GM12865 (cell line): ENCODE measurements at regions not wholly inside any gene's neighbourhood (a gene's known extent, or its start where the extent isn't known, plus 50 kb on each side); places are given as distances from the start of the nearest gene placed in this dataset.

ENCODE experiments used
- DNase-seq: peaks from one replicate; pipeline ENCODE4 v3.0.0; 2010; ENCODE audit warnings: low read depth
- H3K4me3 ChIP-seq: 2 replicates; pipeline ENCODE4 v1.5.1; 2011; ENCODE audit warnings: mild to moderate bottlenecking, low read depth, low read length, control low read depth
- TF ChIP-seq, protein P1 (sequence below): IDR thresholded peaks from 2 replicates; pipeline ENCODE4 v1.5.1; 2011; ENCODE audit warnings: low read length, control low read depth, low read depth, inconsistent platforms; ENCODE audit not compliant: insufficient read depth; ENCODE audit errors: missing control alignments

DNA sequence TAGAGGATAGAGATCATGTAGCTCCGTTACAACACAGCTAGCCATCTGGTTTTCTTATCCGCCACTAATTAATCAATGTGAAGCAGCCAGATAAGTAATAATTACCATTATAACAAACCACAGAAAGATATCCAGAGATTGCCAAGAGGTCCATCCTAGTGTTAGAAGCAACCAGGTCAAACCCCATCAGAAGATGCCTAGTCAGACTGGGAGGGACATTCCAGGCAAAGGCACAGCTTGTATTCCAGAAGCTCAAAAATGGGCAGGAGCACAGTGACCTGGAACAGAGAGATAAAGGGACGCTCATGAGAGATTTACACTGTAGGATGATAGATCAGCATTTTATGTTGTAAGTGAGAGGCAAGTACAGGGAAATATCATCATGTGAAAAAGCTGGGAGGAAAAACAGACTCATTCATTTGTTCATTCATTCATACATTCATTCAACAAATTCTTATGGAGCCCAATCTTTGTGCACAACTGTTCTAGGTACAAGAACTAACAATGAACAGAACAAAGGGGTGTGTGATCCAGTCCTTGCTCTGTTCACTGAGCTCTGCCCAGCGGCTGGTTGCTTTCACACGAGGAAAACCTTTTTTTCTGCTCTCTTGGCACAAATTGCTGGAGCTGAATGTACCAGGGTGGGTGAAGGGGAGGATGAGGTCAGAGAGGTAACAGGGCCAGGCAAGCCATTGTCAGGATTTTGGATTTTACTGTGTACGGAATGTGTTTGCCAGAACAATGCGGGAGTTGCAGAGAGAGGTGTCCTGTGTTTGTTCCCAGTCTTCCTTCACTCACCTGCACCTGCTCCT, 240.8 kb upstream of the FGGY start:
- DNase-seq: no peak
- TF ChIP-seq, protein P1, sequence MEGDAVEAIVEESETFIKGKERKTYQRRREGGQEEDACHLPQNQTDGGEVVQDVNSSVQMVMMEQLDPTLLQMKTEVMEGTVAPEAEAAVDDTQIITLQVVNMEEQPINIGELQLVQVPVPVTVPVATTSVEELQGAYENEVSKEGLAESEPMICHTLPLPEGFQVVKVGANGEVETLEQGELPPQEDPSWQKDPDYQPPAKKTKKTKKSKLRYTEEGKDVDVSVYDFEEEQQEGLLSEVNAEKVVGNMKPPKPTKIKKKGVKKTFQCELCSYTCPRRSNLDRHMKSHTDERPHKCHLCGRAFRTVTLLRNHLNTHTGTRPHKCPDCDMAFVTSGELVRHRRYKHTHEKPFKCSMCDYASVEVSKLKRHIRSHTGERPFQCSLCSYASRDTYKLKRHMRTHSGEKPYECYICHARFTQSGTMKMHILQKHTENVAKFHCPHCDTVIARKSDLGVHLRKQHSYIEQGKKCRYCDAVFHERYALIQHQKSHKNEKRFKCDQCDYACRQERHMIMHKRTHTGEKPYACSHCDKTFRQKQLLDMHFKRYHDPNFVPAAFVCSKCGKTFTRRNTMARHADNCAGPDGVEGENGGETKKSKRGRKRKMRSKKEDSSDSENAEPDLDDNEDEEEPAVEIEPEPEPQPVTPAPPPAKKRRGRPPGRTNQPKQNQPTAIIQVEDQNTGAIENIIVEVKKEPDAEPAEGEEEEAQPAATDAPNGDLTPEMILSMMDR: no peak
- H3K4me3 ChIP-seq: no peak overlapping the region

DNA sequence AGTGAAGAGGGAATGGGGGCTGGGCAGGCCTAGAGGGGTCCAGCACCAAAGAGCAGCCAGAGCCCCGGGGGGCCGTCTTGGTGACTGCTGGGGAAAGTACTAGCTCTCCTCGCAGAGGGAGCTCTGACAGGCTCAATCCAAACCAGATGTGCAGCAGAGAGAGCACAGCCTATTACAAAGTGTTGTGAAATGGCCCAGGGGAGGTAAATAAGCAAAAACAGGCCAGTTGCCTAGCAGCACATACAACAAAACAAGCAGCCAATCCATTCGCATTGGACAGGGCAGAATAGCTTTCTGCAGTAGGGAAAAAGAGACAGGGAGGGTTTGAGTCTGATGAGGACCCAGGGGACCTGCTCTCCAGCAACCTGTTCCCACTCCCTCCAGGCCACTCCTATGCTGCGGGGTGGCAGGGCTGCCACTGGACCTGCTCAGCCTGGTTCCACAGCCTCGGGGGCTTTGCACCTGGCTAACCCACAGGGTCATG, 239.6 kb upstream of the FGGY start:
- peak; percentile 18 for DNase-seq

DNA sequence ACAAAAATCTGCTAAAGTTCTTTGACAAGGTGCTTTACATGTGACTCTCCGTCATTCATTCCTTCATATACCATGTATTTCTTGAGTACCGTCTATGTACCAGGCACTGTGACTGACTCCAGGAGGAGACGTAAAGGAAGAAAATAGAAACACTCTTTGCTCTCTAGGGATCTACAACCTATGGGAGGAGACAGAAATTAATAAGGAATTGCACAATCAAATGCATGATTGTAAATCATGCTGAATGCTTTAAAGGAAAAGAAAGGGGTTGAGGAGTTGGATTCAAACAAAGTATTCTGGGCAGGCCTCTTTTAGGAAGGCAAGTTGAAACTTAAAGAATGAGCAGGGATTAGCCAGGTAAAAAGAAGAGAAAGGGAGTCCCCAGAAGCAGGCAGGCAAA, 239.1 kb upstream of the FGGY start:
- TF ChIP-seq, protein P1: no peak
- no peak overlapping the region for H3K4me3 ChIP-seq
- DNase-seq: no peak

More for the DNA sequence above, 239.6 kb upstream of the FGGY start:
- TF ChIP-seq, protein P1: no peak
- H3K4me3 ChIP-seq: no peak overlapping the region

DNA sequence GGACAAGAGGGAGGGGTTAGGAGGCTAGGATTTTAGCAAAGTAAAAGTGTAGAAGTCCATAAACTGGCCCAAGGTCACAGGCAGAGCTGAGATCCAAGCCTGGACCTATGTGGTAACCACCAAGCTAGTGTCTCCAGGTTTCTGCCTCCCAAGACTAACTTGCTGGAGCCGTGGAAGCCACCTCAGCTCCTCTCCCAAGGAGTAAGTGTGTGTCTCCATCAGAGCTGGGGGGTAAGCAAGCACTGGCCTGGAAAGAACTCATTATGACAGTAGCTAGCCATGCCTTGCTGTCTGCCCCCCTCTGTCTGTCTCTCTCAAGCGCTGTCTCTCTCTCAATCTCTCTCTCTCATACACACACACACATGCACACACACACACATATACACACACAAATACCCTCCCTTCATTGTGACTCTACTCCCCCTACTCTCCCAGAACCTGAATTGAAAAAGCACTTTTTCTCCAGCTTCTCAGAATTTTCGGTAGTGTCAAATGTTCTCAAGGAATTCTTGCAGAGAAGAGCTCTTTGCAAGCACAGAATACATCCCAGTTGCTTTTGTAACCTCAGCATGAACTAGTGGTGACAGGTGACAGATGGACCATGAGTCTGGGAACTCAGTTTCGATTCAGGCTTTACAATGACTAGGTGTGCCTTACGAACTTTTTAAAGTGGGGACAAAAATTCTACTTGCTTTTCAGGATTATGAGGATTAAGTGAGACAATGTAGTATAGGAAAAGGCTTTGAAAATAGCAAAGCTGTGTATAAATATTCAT, 238.0 kb upstream of the FGGY start:
- DNase-seq: no peak
- H3K4me3 ChIP-seq: no peak overlapping the region
- TF ChIP-seq, protein P1: no peak

DNA sequence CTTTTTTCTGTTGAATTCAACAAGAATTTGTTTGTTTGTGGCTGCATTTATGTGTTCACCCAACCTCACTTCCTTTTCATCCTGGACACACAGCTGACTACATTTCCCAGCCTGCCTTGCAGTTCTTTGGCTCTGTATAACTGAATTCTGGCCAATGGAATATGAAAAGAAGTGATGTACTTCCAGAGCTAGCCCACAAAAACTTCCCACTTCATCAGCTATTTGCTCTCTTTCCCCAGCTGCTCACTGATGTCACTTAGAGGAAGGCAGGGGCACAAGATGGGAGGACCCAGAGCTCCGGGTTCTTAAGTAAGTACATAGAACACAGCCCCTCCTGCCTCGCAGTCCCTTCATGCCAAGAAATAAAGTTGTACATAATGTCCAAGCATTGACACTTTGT, 235.0 kb upstream of the FGGY start:
- H3K4me3 ChIP-seq: no peak overlapping the region
- TF ChIP-seq, protein P1: no peak
- DNase-seq: peak; percentile 14

DNA sequence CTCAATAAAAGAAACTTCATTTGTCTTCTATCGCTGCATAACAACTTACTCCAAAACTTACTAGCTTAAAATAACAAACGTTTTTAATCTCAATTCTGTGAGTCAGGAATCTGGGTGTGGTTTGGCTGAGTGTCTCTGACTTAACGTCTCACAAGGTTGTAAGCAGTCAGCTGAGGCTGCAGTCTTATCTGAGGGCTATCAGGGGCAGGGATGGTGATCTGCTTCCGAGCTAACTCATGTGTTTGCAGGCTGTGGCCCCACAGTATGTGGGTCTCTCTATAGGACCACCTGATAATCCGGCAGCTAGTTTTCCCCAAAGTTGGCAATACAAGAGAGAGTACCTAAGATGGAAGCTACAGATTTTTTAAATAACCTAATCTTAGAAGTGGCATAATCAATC, 234.2 kb upstream of the FGGY start:
- TF ChIP-seq, protein P1: no peak
- DNase-seq: no peak
- no peak overlapping the region for H3K4me3 ChIP-seq
